BJ (cell line): ENCODE measurements at regions not wholly inside any gene's neighbourhood (a gene's known extent, or its start where the extent isn't known, plus 50 kb on each side); places are given as distances from the start of the nearest gene placed in this dataset.

Experiments used
- CTCF ChIA-PET: fragments of 350-600 bp; formaldehyde crosslinking; extraction: SDS; loops from one replicate; lab custom pipeline; 2021; ENCODE audit warnings: antibody characterized with exemption, inconsistent platforms; lab: Yijun Ruan, JAX
- POLR2A ChIA-PET: fragments of 300-600 bp; sonication (Branson Sonifier 250); formaldehyde crosslinking; extraction: SDS; loops from one replicate; lab custom pipeline; 2021; ENCODE audit warnings: antibody characterized with exemption; lab: Charles Lee
- DNase-seq: peaks from one replicate; pipeline ENCODE4 v3.0.0-alpha.2; 2011; ENCODE audit warnings: low read depth
- H3K27me3 ChIP-seq: 2 replicates; pipeline ENCODE4 v1.6.0; 2011; ENCODE audit warnings: low read length; ENCODE audit not compliant: control insufficient read depth, insufficient read depth
- H3K36me3 ChIP-seq: 2 replicates; pipeline ENCODE4 v1.5.1; 2011; ENCODE audit warnings: low read length; ENCODE audit not compliant: control insufficient read depth, insufficient read depth
- H3K4me3 ChIP-seq: 2 replicates; pipeline ENCODE4 v1.5.1; 2011; ENCODE audit warnings: low read depth, mild to moderate bottlenecking, control low read depth, low read length
- CTCF ChIP-seq: IDR thresholded peaks from 2 replicates; pipeline ENCODE4 v1.5.1; 2011; ENCODE audit warnings: low read depth, mild to moderate bottlenecking, control low read depth, inconsistent platforms, low read length, moderate library complexity; ENCODE audit not compliant: insufficient read depth

- CTCF ChIA-PET = interaction anchor here (0.8 kb wide), 1 partner anchor 9 kb away, joined by 3 read pairs; no protein-coding TSS in a partner anchor
- TF ChIP-seq CTCF = no peak
- POLR2A ChIA-PET = no interaction called here
- no peak for DNase-seq
- no peaks in the 10 kb centered on the region for H3K27me3 ChIP-seq
- no peak overlapping the region for H3K4me3 ChIP-seq
- H3K36me3 ChIP-seq = no peaks in the 10 kb centered on the region
These were observed 108.9 kb upstream of the MAP4K3 start for GRCh38 chr2:39545957-39546356.

- POLR2A ChIA-PET = interaction anchor here (0.6 kb wide), 1 partner anchor 178 kb away, joined by 3 read pairs; no protein-coding TSS in a partner anchor
- TF ChIP-seq CTCF = no peak
- H3K4me3 ChIP-seq = no peak overlapping the region
- H3K27me3 ChIP-seq = no peaks in the 10 kb centered on the region
- CTCF ChIA-PET = no interaction called here
- DNase-seq = no peak
- H3K36me3 ChIP-seq = no peaks in the 10 kb centered on the region
These were observed 109.3 kb upstream of the MAP4K3 start for GRCh38 chr2:39546409-39546808.

DNA sequence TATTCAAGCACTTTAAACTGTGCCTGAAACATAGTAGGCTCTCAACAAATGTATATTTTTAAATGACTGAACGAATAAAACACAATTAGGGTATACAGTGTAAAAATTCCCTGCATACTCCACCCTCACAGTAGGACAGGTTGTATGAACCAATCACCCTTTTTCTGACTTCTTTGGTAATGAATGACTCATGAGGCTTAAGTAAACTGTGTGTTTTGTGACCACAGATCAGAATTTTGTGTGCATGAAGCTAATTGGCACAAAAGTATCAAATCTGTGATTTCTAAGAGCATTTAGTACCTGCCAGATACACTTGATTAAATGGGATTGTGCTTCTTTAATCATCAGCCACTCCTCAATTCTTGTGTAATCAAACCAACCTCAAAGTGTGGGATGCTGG lies 109.9 kb upstream of the MAP4K3 start:
- CTCF ChIA-PET = no interaction called here
- no peaks in the 10 kb centered on the region for H3K27me3 ChIP-seq
- POLR2A ChIA-PET = interaction anchor here (0.6 kb wide), 1 partner anchor 179 kb away, joined by 3 read pairs; no protein-coding TSS in a partner anchor
- no peak for DNase-seq
- no peak overlapping the region for H3K4me3 ChIP-seq
- no peaks in the 10 kb centered on the region for H3K36me3 ChIP-seq
- no peak for TF ChIP-seq CTCF

- Histone ChIP-seq H3K27me3 (no peaks in the 10 kb centered on the region), H3K4me3 (no peak overlapping the region), H3K36me3 (no peaks in the 10 kb centered on the region)
- no peak for TF ChIP-seq CTCF
- no peak for DNase-seq
- ChIA-PET CTCF (interaction anchor here (0.8 kb wide), 1 partner anchor 46 kb away, joined by 3 read pairs; no protein-coding TSS in a partner anchor), POLR2A (no interaction called here)
These were observed 111.0 kb upstream of the MAP4K3 start for GRCh38 chr2:39547811-39548719.

DNA sequence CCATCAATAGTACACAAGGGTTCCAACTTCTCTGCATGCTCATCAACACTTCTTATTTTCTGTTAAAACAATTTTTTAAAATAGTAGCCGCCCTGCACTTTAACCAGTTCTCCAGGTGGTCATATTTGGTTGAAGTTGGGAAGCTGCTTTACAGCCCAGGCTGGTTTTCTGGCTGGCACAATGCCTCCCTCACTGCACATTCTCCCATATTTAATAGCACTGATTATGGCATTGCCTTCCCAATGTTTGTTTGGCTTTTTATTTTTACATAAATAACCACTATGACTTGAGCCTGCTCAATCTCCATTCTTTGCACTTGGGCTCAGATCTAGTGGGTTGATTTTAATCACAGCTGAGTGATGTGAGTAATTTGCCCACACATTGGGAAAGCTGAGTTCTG lies 111.9 kb upstream of the MAP4K3 start:
- CTCF ChIA-PET = no interaction called here

More for the DNA sequence above, 111.9 kb upstream of the MAP4K3 start:
- Histone ChIP-seq H3K4me3 (no peak overlapping the region), H3K36me3 (no peaks in the 10 kb centered on the region), H3K27me3 (no peaks in the 10 kb centered on the region)
- POLR2A ChIA-PET = no interaction called here
- TF ChIP-seq CTCF = no peak
- no peak for DNase-seq
